ENCODE measurements at regions not wholly inside any gene's neighbourhood (a gene's known extent, or its start where the extent isn't known, plus 50 kb on each side); places are given as distances from the start of the nearest gene placed in this dataset.

DNA sequence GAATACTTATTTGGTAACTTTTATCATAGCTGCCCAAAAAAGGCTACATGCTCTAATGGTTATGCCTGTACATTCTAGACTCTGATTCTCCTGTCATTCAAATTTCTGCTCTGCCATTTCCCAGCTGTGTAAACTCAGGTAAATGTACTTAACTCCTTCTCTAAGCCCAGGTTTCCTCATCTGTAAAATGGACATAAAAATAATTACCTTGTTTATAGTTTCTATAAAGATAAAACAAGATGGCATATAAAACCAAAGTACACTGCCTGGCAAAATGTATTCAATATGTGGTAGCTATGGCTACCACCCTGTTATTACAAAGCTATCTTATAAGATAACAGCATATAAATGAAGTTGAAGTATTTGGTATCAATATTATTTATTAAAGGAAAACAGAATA is 158.8 kb downstream of the PPARGC1A start:
- no peak overlapping the region for H2AK9ac ChIP-seq (replicated peaks; ENCODE audit: low read depth, low read length, poor library complexity)
- no peak overlapping the region for H4K8ac ChIP-seq (ENCODE audit: low read depth in 2 of 2, low read length in 2 of 2)
- in situ Hi-C loops (cut with MboI; ENCODE audit: low sequenced_read_pairs) (no loop called here), intact Hi-C loops (cut with micrococcal nuclease) (no loop called here), dilution Hi-C loops (cut with HindIII; ENCODE audit: low sequenced_read_pairs, unreplicated experiment) (no loop called here)
- no peak overlapping the region for H3K56ac ChIP-seq (ENCODE audit: extremely low read depth, insufficient read depth, low read length)
- POLR2A ChIA-PET (ENCODE audit: unreplicated experiment): no interaction called here
- no peak overlapping the region for H3K18ac ChIP-seq (ENCODE audit: low read depth, low read length)
- no peak overlapping the region for H2BK5ac ChIP-seq (ENCODE audit: low read depth, low read length, poor library complexity, severe bottlenecking)
- no peaks in the 10 kb centered on the region for H3K36me3 ChIP-seq (ENCODE audit: control insufficient read depth, insufficient read depth, low read length)
- BruUV-seq (replicated peaks): no TSS peak
- DNase-seq (no peak), ATAC-seq (ENCODE audit: low read depth) (no peak)
- H3K9me3 ChIP-seq (ENCODE audit: control insufficient read depth, insufficient read depth, low read length): no peaks in the 10 kb centered on the region
- no peak overlapping the region for H3K9ac ChIP-seq (ENCODE audit: low read depth, low read length)
- no peak overlapping the region for H2BK20ac ChIP-seq (ENCODE audit: low read depth, low read length)
- H3K4ac ChIP-seq (ENCODE audit: low read depth, low read length): no peak overlapping the region
- TF ChIP-seq MAZ (IDR thresholded peaks at IDR 0.05; ENCODE audit: borderline replicate concordance, low read depth, low read length) (no peak), RAD21 (IDR thresholded peaks at IDR 0.05; ENCODE audit: low read length) (no peak), MXI1 (IDR thresholded peaks at IDR 0.05; ENCODE audit: borderline replicate concordance, low read depth, low read length) (no peak), RFX5 (IDR thresholded peaks at IDR 0.05; ENCODE audit: low read depth, low read length) (no peak), FOS (IDR thresholded peaks at IDR 0.05; ENCODE audit: low read depth, low read length) (no peak), BHLHE40 (IDR thresholded peaks at IDR 0.05; ENCODE audit: low read depth, low read length) (no peak), CEBPB (IDR thresholded peaks at IDR 0.05; ENCODE audit: low read depth, low read length) (no peak), SMC3 (IDR thresholded peaks at IDR 0.05; ENCODE audit: low read depth, low read length) (no peak), POLR2A (IDR thresholded peaks at IDR 0.05; ENCODE audit: low read depth, low read length) (no peak), NFE2L2 (IDR thresholded peaks at IDR 0.05; ENCODE audit: low read depth, low read length) (no peak)
- TF ChIP-seq, protein P1, sequence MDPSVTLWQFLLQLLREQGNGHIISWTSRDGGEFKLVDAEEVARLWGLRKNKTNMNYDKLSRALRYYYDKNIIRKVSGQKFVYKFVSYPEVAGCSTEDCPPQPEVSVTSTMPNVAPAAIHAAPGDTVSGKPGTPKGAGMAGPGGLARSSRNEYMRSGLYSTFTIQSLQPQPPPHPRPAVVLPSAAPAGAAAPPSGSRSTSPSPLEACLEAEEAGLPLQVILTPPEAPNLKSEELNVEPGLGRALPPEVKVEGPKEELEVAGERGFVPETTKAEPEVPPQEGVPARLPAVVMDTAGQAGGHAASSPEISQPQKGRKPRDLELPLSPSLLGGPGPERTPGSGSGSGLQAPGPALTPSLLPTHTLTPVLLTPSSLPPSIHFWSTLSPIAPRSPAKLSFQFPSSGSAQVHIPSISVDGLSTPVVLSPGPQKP (IDR thresholded peaks at IDR 0.05; ENCODE audit: borderline replicate concordance, low read depth, low read length): no peak
- TF ChIP-seq, protein P2, sequence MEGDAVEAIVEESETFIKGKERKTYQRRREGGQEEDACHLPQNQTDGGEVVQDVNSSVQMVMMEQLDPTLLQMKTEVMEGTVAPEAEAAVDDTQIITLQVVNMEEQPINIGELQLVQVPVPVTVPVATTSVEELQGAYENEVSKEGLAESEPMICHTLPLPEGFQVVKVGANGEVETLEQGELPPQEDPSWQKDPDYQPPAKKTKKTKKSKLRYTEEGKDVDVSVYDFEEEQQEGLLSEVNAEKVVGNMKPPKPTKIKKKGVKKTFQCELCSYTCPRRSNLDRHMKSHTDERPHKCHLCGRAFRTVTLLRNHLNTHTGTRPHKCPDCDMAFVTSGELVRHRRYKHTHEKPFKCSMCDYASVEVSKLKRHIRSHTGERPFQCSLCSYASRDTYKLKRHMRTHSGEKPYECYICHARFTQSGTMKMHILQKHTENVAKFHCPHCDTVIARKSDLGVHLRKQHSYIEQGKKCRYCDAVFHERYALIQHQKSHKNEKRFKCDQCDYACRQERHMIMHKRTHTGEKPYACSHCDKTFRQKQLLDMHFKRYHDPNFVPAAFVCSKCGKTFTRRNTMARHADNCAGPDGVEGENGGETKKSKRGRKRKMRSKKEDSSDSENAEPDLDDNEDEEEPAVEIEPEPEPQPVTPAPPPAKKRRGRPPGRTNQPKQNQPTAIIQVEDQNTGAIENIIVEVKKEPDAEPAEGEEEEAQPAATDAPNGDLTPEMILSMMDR (conservative IDR thresholded peaks at IDR 0.05; ENCODE audit: low read depth, low read length): no peak
- TF ChIP-seq, protein P3, sequence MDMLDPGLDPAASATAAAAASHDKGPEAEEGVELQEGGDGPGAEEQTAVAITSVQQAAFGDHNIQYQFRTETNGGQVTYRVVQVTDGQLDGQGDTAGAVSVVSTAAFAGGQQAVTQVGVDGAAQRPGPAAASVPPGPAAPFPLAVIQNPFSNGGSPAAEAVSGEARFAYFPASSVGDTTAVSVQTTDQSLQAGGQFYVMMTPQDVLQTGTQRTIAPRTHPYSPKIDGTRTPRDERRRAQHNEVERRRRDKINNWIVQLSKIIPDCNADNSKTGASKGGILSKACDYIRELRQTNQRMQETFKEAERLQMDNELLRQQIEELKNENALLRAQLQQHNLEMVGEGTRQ (IDR thresholded peaks at IDR 0.05; ENCODE audit: low read depth, low read length): no peak
- no peak overlapping the region for H2AFZ ChIP-seq (replicated peaks; ENCODE audit: low read length, poor library complexity)
- H2BK15ac ChIP-seq (ENCODE audit: low read depth, low read length): no peak overlapping the region
- CTCF ChIA-PET: interaction anchor here (1.0 kb wide), 1 partner anchor 13 kb away, joined by 3 read pairs; no protein-coding TSS in a partner anchor
- no peak overlapping the region for H3K4me3 ChIP-seq (ENCODE audit: insufficient read depth, low read depth, low read length)
- H3K14ac ChIP-seq (replicated peaks; ENCODE audit: low read depth, low read length): no peak overlapping the region
- no peak overlapping the region for H2BK120ac ChIP-seq (ENCODE audit: low read depth, low read length)
- H4K91ac ChIP-seq (ENCODE audit: insufficient read depth, low read depth, low read length): no peak overlapping the region
- no peaks in the 10 kb centered on the region for H3K79me1 ChIP-seq (ENCODE audit: low read depth in 1 of 2, low read length in 2 of 2)
- peaks cover 3% of the 10 kb centered on the region; the same call in 1 of the 2 replicates for H3K9me1 ChIP-seq (ENCODE audit: insufficient read depth, low read length)
- no peaks in the 10 kb centered on the region for H3K27me3 ChIP-seq (ENCODE audit: control insufficient read depth, insufficient read depth, low read length)
- H3K23ac ChIP-seq (ENCODE audit: low read depth, low read length): no peak overlapping the region
- H4K20me1 ChIP-seq (ENCODE audit: insufficient read depth, low read length): no peaks in the 10 kb centered on the region
- no peak overlapping the region for H2AK5ac ChIP-seq (ENCODE audit: low read depth, low read length)
- no peak overlapping the region for H4K5ac ChIP-seq (ENCODE audit: low read depth, low read length)
- peaks cover 3% of the 10 kb centered on the region for H3K4me1 ChIP-seq (ENCODE audit: control insufficient read depth, insufficient read depth, low read length)
- no peak overlapping the region for H3K27ac ChIP-seq (ENCODE audit: insufficient read depth, low read length)
- no peak overlapping the region for H3K4me2 ChIP-seq (ENCODE audit: low read depth, low read length)
